ENCODE measurements at regions not wholly inside any gene's neighbourhood (a gene's known extent, or its start where the extent isn't known, plus 50 kb on each side); places are given as distances from the start of the nearest gene placed in this dataset.

DNA sequence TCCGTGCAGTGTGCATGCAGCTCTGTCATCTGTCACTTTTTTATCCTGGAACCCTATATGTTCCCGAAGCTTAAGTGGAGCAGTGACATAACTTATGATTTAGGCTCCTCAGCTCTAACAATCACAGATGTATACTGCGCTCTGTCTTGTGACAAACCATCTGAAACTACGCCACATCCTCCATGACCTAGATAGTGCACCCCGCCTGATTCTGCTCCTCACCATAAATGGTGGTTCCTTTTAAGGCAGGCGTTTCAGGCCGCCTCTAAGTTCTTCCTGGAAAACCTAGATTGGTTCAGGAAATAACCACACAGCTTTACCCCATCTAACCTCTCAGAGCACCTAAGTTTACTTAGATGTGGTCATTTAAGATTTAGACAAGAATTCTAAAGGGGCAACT is 372.0 kb downstream of the CDH10 start:
- no peak for DNase-seq

DNA sequence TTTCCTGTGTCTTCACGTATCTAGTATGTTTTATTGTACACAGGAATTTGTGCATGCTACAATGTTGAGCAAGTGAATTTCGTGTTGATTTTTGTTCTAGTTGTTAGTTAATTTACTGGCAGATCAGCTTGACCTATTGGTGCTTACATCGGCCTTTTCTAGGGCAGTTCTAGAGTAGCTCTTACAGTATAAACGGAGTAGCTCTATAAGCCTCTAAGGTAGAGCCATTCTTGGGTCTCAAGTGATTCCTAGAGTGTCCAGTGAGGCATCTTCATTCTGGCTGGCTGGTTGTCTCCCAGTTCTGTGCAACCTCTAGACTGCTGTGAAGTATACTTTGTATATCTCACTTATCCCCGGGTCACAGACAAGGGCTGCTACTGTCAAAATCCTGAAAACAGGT is 364.6 kb downstream of the CDH10 start:
- DNase-seq, result no peak

DNA sequence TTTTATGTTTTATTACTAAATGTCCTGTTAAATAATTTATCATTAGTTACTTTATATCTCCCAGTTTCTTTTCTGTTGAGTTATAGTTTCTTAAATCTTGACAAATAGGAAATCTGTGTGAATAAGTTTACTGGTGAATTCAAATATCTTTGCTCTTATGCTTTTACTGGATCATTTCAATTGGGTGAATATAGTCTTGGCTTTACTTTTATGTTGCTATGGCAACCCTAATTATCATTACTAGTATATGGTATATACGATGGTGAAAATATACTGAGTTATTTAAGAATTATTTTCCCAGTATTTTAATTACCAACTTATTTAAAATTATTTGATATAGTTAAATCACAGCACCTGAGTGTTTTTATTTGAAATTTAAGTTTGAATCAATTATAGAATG is 363.0 kb downstream of the CDH10 start:
- DNase-seq, result no peak

DNA sequence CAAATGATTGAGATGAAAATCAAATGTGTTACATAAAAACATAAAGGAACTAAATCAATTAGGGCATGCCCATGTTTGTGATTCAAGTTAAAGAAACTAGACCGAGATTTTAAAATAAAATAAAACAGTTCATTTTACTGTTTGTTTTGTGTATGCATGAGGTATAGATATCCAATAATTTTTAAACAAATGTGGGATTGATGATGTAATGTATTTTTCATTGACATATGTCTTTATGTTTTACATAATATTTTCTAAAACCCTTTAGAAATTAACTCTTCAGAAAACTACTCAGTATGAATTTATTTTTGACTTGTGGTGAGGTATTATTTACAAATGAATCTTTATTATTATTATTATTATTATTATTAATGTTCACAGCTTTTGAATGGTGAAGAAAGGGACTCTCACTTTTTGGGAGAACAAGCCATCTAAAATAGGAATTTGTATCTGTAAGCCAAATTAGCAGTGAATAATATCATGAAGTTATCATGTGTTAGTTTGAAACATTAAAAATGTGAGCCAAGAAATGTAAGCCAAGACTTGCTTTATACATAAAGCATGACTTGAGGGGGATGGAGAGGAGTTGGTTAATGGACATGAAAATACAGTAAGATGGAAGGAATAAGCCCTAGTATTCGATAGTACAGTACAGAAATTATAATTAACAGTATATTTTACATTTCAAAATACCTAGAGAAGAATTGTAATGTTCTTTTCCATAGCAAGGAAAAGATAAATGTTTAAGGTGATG is 355.0 kb downstream of the CDH10 start:
- no peak for DNase-seq

DNA sequence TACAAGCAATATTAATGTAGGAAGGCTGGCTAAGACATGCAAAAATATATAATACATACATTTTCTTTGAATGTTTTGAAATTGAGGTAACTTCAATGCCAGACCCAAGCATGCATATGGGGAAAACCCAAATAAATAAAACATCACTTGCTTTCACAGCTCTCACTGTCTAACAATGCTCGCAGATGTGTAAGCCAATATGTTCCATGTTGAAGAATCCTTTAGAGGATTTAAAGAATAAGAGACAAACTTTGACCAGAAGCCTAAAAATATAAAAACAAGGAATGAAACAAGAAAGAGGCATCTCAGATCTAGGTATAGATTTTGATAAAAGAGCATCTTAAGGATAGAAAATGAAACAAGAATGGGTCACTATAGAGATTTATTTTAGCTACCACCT is 354.2 kb downstream of the CDH10 start:
- no peak for DNase-seq

DNA sequence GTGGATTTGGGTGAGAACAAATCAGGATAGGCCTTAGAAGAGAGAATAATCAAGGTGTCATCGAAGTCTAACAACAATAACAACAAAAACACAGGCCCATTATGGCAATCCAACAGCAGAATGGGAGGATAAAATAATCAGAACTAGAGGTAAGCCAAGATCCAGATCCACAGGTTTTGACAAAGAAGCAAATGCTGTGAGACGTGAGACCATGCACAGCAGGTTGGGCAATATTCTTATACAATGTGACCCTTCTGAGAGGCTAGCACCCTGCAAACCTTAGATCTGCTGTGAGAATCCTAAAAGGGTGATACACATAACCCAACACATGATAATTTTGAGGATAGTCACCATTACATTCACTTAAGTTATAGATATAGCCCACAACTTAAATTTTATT is 352.9 kb downstream of the CDH10 start:
- DNase-seq, result no peak

DNA sequence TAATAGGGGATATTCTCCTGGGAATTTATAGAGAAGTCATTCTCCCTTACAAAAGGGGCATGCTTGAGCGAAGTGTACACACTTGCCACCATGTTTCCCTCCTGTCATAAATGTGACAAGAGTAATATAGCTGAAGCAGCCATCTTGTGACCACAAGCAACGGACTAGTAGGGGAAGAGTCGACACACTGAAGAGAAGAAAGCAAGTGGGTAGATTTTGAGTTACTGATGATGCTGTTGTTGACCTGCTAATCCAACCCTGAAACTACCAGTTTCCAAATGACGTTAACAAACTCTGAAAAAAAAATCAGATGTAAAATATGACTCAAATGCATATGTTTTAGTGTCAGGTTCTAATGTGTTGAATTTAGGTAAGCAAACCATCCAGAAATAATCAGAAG is 350.4 kb downstream of the CDH10 start:
- DNase-seq, result no peak

DNA sequence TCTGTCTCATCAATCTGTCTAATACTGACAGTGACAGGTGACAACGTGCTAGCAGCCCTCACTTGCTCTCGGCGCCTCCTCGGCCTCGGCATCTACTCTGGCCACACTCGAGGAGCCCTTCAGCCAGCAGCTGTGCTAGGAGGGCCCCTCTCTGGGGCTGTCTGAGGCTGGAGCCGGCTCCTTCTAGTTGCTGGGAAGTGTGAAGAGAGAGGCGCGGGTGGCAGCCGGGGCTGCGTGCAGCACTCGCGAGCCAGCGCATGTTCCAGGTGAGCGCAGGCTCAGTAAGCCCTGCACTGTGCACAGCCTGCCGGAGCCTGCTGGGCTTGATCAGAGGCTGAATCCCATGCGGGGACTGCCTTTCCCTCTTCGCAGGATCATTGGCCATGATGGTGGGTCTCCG is 330.7 kb downstream of the CDH10 start:
- no peak for DNase-seq

DNA sequence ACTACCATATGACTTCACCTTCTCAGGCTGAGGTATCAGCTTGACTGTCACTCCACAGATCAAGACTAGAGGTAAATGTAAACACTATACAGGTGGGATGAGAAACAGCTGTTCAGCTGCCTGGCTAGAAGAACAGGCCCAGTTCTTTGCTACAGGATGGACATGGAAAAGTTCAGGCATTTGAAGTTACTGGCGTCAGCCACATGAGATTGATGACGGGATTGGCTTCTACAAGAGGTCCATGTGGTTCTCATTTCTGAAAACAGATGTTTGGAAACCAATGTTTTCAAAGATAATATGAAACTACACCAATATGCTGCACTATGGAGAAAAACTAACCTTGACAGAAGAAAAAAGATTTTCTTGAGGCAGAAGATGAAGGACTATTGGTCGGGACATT is 324.1 kb downstream of the CDH10 start:
- no peak for DNase-seq

DNA sequence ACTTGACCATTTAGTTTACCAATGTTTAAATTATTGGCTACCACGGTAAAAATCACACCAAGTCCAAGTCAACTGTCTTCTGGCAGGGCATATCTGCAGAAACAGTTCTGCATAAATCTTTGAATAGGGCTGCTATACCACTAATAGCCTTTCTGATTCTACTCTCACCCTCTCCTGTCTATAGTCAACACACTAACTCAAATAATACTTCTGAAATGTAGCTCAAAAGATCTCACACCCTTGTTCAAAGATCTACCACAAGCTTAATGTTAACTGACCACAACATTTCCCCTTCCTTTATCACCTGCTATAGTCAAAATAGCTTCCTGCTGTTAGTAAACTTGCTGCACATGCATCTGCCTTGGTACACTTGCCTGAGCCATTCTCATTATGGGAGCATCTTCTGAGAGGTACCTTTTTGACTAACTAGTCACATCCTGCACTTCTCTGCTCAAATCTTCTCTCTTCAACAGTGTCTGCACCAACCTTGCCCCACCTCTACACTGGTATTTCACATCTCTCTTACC is 319.4 kb downstream of the CDH10 start:
- DNase-seq, result no peak

DNA sequence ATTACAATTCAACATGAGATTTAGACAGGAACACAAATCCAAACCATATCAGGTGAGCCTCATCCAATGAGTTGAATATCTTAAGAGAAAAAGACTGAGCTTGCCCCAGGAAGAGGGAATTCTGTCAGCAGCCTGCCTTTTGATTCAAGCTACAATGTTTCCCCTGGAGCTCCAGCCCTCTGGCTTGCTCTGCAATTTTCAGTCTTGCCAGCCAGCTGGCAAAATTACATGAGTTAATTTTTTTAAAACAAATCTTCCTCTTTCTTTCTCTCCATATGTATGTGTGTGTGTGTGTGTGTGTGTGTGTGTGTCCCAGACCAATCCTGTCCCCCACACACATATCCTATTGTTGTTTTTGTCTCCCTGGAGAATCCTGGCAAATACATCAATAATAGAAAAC is 313.2 kb downstream of the CDH10 start:
- DNase-seq, result no peak

DNA sequence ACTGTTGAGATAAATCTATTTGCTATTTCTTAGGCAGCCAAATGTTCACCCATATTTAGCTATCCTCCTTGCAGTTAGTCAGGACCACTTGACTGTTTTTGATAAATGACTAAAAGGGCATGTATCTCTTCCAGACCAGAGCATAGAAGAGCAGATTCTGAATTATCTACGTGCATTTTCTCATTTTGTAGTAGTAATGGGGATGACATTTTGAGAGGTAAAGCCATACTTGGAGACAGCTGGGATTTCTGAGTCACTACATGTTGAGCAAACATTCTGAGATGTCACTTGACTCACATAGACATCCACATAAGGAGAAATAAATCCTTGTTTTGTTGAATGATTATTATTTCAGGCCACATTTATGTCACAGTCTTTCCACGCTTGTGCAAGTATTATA is 297.6 kb downstream of the CDH10 start:
- DNase-seq, result no peak

DNA sequence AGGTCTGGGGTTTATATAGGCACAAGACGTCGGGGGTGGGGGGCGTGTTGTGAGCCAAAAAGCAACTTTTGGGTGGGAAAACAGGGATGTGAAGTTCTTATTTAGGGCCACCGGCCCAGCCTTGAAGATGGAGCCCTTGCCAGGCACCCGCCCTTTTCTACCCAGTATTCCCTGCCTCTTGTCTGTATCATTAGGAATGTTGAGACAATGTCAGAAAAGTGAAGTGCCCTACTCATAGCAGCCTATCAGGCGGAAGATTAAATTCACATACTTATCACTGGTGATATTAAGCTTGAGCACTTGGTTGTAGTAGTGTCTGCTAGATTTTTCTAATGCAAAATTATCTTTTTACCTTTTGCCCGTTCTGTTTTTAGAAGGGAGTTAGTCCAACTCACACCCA is 293.5 kb downstream of the CDH10 start:
- DNase-seq, result no peak

DNA sequence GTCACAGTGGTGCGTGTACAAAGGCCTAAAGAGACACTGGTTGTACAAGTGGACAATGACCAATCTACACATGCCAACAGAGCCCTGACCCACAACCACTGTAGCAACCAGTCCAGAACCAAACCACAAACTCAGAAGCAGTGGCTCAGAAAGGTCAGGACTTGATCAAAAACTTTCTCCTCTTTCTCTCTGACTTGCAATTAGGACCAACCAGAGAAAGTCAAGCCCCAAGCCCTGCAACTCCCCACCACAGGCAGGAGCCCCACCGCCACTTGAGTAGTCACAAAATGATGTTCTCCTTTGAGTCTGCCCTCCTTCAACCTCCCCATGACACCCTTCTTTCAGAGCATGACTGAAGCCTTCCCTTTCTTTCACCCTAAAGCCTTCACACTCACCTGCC is 291.8 kb downstream of the CDH10 start:
- DNase-seq, result no peak

DNA sequence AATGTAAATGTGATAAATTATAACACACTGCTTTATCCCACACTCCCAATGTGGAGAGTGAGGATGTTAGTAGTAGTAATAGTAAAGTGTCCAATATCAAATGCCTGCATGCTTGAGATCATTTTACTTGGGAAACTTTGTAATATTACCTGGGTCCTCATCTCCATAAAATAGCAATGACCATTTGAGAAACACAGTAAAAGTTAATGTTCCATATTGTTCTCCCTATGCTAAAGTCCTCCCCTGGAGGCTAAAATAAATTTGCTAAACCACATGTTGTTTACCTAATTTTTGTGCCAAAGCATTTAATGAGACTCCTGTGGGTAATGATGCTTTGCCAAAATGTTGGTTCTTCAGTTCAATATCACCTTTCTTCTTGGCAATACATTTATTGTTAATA is 291.2 kb downstream of the CDH10 start:
- no peak for DNase-seq

DNA sequence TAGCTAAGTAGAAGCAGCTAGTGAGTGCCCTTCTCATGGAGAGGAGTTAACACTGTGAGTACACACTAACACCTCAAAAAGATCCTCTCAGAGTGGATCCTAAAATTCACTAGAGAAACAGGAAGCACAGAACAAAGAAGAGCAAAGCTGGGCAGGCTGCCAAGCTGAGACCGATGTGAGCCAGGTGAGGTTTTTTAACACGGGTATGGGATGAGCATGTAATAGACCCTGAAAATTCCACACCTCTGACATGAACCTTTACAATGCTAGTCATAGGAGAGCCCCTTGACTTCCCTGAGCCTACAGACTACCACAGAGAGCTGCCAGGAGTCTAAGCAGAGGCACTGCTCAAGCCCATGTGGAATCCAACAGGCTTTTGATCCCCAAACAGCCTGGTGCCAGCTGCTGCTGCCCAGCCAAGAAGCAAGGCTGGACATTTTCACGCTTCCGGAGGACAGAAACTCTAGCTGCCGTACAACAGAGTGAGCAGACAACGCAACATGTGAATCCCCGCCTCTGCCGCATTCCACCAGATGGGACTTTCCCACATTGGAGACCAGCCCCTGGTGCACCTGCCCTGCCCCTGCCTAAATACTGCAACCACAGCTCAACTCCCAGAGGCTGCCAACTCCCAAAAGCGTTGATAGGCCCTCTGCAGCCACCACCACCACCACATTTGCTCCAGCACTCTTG is 280.8 kb downstream of the CDH10 start:
- DNase-seq, result no peak

DNA sequence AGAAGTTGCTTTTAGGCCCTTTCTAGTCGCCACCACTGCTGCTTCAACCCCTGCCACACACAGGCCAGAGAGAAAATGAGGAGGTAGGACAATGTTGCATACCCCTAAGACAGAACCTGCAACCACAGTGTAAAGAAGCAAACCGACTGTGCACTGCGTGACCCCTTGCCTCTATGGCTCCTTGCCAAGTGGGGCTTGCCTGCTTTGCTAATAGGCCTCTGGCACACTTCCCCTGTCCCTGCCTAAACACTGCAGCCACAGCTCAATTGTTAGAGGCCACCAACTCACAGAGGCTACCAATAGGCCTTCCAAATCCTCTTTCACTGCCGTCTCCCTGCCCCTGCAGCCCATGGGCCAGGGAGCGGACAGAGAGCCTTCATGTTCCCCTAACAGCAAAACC is 280.1 kb downstream of the CDH10 start:
- no peak for DNase-seq

DNA sequence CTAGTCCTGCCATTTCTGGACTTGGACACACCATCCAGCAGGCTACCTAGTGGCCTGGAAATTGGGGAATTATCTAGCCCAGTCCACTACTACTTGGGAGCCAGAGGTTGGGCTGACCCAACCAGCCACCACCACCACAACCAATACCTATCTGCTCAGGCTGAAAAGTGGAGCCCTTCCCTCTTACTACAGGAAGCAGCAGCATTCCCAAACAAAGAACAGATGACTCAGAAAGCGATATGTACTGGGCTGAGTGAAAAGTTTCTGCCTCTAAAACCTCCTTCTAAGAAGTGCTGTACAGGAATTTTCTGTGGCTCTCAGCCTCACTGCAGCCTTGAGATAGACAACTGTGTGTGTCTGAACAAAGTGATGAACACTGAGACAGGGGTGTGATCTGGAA is 279.4 kb downstream of the CDH10 start:
- no peak for DNase-seq

DNA sequence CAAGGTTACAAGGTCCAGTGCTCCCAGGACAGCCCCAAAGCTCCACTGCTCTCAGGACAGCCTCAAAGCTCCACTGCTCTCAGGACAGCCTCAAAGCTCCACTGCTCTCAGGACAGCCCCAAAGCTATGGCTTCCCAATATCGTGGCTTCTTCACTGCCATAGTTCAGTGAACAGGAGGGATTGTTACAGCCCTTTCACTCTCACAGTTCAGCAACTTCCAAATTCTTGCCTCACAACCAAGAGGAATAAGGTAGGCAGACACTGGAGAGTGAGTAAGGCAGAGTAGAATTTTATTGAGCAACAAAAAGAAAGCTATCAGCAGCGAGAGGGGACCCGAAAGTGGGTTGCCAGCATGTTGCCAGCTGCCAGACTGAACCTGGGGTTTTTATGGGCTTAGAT is 277.6 kb downstream of the CDH10 start:
- no peak for DNase-seq

DNA sequence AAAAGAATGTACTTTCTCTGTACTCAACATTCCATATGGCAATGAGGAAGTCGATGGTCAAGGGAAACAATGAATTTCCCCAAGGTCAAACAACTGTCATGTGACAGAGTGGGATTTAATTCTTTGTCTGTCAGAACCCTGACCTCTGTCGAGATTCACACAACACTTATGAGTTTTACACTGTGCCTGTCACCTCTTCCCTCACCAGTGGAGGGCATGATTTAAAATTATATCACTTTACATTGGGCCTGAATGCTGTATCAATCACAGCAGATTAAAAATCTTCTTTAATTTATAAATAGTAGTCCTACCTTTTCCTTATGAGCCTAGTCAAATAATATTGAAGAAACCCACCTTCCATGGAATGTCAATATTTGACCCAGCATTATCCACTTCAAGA is 276.7 kb downstream of the CDH10 start:
- DNase-seq, result no peak

DNA sequence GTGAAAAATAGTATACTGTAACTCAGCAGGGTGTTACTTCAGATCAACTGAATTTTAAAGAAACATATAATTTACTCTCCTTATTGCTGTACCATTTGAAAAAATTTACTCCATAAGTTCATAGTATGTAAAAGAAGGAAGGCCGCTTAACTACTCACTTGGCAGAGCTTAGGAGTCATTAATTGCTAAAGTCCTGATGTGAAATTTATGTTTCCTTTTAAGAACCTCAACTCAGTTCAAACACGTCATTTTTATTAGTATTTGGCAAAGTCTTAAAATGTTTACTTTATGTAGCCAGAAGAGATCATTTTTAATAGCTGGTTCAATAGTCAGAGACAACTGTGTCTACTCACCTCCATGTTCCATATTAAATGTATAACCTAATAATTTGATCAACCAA is 268.6 kb downstream of the CDH10 start:
- no peak for DNase-seq

DNA sequence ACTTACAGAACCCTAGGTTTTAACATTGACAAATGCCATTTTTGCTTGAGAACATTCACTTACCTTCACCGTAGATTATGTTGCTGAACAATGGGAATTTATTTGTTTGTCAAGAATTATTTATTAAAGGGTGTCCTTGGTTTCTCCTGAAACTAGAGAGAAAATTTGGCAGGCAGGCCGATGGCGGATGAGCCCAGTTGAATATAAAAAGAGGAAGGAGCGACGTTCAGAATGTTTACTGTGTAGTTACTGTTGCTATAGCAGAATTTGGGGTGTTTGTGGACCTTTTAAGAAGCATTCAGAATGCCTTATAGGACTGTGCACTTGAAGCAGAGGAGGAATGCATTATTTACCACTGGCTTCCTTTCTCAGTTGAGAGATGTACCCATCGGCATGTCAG is 268.2 kb downstream of the CDH10 start:
- DNase-seq, result no peak

DNA sequence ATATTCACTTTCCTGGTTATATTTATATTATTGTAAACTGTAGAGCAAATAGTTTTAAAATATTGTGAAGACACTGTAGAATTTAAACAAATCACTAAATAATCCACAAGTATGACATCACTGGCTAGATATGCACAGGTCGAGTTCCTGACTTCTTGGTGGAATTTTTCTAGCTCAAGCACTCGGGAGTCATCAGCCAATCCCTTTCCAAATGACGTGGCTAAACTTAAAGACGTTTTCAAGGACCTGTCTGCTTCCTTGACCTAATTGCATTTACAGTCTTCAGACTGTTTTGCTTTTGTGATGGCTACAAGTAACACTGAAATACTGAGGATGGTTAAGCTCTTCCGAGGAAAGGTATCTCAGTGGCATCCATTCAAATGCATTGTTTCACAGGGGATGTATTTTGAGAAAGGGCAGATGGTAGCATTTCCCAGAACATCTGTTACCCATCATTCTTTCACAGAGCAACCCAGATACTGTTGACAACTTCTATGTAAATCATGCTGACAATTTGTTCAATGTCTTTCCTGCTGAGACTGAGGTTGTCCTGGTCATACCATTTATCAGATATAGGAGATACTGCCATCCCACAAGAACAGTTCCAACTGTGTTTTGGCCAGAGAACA is 262.8 kb downstream of the CDH10 start:
- DNase-seq, result no peak

DNA sequence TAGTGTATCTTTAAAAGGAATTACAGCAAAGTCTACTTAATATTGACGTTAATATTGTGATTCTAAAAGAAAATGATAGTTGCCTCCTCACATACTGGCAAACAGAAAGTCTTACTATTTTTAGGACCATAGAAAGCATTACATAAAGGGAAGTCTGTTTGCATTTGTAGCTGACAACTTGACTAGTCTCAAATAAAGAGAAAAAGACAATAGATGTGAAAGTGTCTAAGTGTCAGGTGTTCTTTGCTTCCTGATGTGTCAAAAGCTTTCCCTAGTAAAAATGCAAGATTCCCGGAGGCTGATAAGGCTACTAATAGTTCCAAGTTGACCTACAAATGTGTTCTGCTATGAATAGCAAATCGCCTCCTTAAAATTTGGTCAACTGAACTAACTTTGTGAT is 259.7 kb downstream of the CDH10 start:
- no peak for DNase-seq
